MV-4-11 (cell line): ENCODE measurements at regions not wholly inside any gene's neighbourhood (a gene's known extent, or its start where the extent isn't known, plus 50 kb on each side); places are given as distances from the start of the nearest gene placed in this dataset.
"Not testable (repeated sequence)": the region's sequence is repeated elsewhere in the genome, so short reads cannot be mapped to it uniquely, and the experiment has no call there.

Experiments
- DNase-seq: peaks from one replicate; lab custom pipeline; 2025; lab: John Stamatoyannopoulos, UW

- no peak for DNase-seq
These were observed 529.0 kb downstream of the TBC1D32 start for GRCh38 chr6:120805276-120805675.

DNA sequence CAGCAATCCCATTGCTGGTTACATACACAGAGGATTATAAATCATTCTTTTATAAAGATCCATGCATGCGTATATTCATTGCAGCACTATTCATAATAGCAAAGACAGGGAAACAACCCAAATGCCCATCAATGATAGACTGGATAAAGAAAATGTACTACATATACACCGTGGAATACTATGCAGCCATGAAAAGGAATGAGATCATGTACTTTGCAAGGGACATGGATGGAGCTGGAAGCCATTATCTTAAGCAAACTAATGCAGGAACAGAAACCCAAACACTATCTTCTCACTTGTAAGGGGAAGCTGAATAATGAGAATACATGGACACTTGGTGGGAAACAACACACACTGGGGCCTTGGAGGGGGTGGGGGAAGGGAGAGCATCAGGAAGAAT, 529.7 kb downstream of the TBC1D32 start:
- DNase-seq: no peak

- no peak for DNase-seq
These were observed 547.6 kb downstream of the TBC1D32 start for GRCh38 chr6:120786682-120787081.

DNA sequence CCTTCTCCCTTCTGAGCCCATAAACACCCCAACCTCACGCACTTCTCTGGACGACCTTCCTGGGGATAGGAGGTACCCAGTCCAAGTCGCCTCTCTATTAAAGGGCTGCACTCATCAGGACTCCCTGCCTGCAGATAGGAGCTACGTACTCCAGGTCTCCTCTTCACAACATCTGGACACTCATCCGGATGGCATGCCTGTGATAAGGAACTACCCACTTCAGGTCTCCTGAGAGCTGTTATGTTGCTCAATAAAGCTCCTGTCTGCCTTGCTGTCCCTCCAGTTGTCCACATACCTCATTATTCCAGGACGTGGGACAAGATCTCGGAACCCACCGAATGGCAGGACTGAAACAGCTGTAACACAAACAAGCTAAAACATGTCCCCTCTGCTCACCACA, 548.0 kb downstream of the TBC1D32 start:
- no peak for DNase-seq

GRCh38 chr6:120785459-120786086, 548.7 kb downstream of the TBC1D32 start:
- DNase-seq: no peak

DNA sequence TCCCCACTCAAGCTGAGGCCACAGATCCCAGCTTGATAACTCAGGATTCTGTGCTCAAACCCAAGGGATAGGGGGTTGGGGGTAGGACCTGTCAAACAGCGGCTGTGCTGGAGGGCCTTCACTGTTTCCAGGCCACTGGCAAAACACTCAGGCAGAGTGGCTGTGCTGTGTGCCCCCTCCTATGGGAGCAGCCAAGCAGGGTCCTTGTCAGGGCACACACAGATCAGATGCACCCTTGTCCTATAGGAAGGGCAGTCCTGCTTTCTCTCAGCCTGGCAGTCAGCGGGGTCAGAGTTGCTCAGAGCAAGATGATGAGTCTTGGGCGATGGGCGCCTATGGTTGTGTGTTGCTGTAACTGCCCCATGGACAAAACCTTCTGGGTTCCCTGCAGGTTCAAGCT, 554.8 kb downstream of the TBC1D32 start:
- no peak for DNase-seq

DNA sequence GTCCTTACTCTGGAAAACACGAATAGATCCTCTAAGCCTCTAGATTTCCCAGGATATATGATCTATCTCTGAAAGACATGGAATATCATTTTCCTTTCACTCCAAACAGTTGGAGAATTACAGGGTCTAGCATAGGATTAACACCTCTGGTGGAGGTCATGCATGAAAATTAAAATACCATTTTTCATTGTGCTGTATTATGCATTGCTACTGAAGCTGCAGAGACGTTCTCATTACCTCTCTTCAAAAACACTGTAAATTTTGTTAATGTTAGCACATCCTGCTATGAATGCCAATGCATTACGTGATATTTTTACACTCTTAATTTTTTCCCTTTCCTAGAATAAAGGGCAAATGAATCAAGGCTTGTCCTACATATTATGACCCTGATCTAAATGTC, 558.6 kb downstream of the TBC1D32 start:
- no peak for DNase-seq

GRCh38 chr6:120774275-120774674, 560.0 kb downstream of the TBC1D32 start:
- DNase-seq: no peak

GRCh38 chr6:120771019-120771418, 563.3 kb downstream of the TBC1D32 start:
- no peak for DNase-seq

GRCh38 chr6:120764312-120764711, 570.0 kb downstream of the TBC1D32 start:
- DNase-seq: no peak

DNA sequence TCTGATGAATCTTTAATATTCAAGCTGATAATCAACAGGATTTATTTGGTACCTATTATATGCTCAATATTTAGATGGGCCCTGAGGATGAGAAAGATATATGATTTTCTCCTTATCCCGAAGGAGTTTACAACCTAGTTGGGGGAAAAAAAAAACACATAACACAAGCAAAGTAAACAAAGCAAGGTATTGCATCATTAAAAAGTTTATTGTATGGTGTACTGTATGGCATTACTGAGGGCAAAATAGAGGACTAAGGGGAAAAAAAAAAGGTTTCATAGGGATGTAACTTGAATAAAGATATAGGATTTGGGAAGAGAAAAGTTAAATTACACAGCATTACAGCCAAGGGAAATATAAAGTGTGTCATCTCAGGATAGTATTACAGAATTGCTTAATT, 574.7 kb downstream of the TBC1D32 start:
- no peak for DNase-seq

DNA sequence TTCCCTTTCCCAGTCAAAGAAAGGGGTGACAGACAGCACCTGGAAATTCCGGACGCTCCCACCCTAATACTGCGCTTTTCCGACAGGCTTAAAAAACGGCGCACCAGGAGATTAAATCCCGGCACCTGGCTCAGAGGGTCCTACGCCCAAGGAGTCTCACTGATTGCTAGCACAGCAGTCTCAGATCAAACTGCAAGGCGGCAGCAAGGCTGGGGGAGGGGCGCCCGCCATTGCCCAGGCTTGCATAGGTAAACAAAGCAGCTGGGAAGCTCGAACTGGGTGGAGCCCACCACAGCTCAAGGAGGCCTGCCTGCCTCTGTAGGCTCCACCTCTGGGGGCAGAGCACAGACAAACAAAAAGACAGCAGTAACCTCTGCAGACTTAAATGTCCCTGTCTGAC, 585.7 kb downstream of the TBC1D32 start:
- not testable (repeated sequence) for DNase-seq

- no peak for DNase-seq
These were observed 597.5 kb downstream of the TBC1D32 start for GRCh38 chr6:120736740-120737139.

- DNase-seq: no peak
These were observed 598.6 kb downstream of the TBC1D32 start for GRCh38 chr6:120735641-120736040.

- DNase-seq: no peak
These were observed 623.0 kb downstream of the TBC1D32 start for GRCh38 chr6:120711255-120711654.

DNA sequence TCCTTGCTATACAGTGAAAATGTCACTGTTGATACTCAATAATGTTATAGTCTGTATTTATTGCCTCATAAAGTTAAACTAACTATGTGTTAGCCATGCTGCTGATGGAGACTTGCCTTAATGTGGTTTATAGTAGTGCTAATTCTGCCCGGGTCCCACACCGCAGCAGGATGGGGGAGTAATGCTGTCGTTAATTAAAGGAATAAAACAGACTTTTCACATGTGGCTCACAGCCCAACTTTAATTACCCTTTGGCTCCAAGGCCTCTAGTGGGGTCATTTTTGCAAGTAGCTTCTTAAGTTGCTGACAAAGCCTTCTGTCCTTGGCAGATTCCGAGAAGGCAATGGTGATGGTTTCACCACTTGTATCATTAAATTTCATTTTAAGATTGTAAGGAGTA, 634.3 kb downstream of the TBC1D32 start:
- no peak for DNase-seq

DNA sequence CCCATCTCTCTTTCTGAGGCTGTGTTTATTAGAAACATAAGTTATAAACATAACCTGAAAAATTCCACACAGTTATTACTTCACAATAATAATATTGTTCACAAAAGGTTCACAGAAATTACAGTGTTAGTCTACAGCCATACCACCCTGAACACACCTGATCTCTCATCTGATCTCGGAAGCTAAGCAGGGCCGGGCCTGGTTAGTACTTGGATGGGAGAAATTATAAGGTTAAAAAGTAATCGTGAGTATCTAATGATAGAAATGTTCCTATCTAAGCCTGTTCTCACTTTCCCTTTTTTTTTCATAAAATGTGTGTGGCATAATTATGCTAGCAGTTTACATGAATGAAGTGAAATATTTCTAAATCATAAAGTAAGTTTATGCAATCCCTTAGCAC, 647.8 kb downstream of the TBC1D32 start:
- no peak for DNase-seq

GRCh38 chr6:120682145-120682544, 652.1 kb downstream of the TBC1D32 start:
- DNase-seq: no peak

GRCh38 chr6:120681204-120681603, 653.1 kb downstream of the TBC1D32 start:
- no peak for DNase-seq

- no peak for DNase-seq
These were observed 658.4 kb downstream of the TBC1D32 start for GRCh38 chr6:120675886-120676285.

GRCh38 chr6:120671519-120671918, 662.8 kb downstream of the TBC1D32 start:
- no peak for DNase-seq

- no peak for DNase-seq
These were observed 681.8 kb downstream of the TBC1D32 start for GRCh38 chr6:120652506-120652905.

GRCh38 chr6:120648713-120649112, 685.6 kb downstream of the TBC1D32 start:
- DNase-seq: peak; percentile 83

DNA sequence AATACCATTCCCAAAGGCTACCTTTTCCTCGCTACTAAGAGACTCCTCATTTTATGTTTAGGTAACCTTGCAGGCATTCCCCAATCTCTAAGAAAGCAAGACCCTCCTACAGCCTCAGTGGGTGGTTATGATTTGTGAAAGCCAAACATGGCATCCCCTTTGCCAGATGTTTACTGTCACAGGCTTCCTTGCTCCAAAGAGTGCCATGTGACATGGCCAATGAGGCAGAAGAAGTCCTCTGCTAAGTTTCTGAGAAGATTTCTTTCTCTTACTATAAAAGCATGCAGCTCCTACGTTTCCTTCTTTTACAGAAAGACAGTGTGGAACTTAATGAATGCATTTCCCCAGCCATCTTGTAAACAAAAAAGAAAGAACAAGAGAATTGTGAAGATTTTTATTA, 688.2 kb downstream of the TBC1D32 start:
- no peak for DNase-seq

GRCh38 chr6:120632975-120633374, 701.3 kb downstream of the TBC1D32 start:
- DNase-seq: no peak
